DND-41 (cell line): ENCODE measurements at regions not wholly inside any gene's neighbourhood (a gene's known extent, or its start where the extent isn't known, plus 50 kb on each side); places are given as distances from the start of the nearest gene placed in this dataset.

Experiments
- ATAC-seq: fragments of 200-7000 bp; cut with Tn5 transposase; 3 replicates; pipeline ENCODE4 v1.9.1; 2021; ENCODE audit warnings: low read depth; ENCODE audit not compliant: insufficient read depth
- DNase-seq: peaks from one replicate; pipeline ENCODE4 v3.0.0-alpha.2; 2020
- H2AFZ ChIP-seq: 2 replicates; pipeline ENCODE4 v1.6.0; 2012; ENCODE audit warnings: low read depth, low read length
- H3K27ac ChIP-seq: 2 replicates; pipeline ENCODE4 v1.5.1; 2012; ENCODE audit warnings: low read length, inconsistent platforms
- H3K27me3 ChIP-seq: fragments of 200-600 bp; sonication (generic); 2 replicates; pipeline ENCODE4 v1.6.0; 2012; ENCODE audit warnings: low read length, mild to moderate bottlenecking, inconsistent platforms; ENCODE audit not compliant: insufficient read depth, poor library complexity
- H3K36me3 ChIP-seq: 2 replicates; pipeline ENCODE4 v1.5.1; 2012; ENCODE audit warnings: low read length, inconsistent platforms; ENCODE audit not compliant: insufficient read depth
- H3K4me1 ChIP-seq: 2 replicates; pipeline ENCODE4 v1.5.1; 2012; ENCODE audit warnings: mild to moderate bottlenecking, low read length; ENCODE audit not compliant: insufficient read depth
- H3K4me2 ChIP-seq: 2 replicates; pipeline ENCODE4 v1.6.0; 2012; ENCODE audit warnings: mild to moderate bottlenecking, moderate library complexity, low read length, inconsistent platforms; ENCODE audit not compliant: insufficient read depth
- H3K4me3 ChIP-seq, 2 experiments: fragments of 200-600 bp in 1 of 2; shearing (Covaris generic) in 1 of 2; 2 replicates each; pipeline ENCODE4 v1.5.1; 2012 to 2016; ENCODE audit warnings: inconsistent platforms in 2 of 2, low read length in 2 of 2, mild to moderate bottlenecking in 2 of 2, low read depth in 1 of 2, moderate library complexity in 1 of 2
- H3K79me2 ChIP-seq: 2 replicates; pipeline ENCODE4 v1.6.0; 2012; ENCODE audit warnings: low read length, inconsistent platforms; ENCODE audit not compliant: insufficient read depth
- H3K9ac ChIP-seq: 2 replicates; pipeline ENCODE4 v1.6.0; 2012; ENCODE audit warnings: low read depth, mild to moderate bottlenecking, inconsistent platforms, low read length, moderate library complexity
- H3K9me3 ChIP-seq: 2 replicates; pipeline ENCODE4 v1.5.1; 2012; ENCODE audit warnings: low read length, moderate library complexity, mild to moderate bottlenecking, inconsistent platforms; ENCODE audit not compliant: insufficient read depth, severe bottlenecking
- H4K20me1 ChIP-seq: 2 replicates; pipeline ENCODE4 v1.6.0; 2012; ENCODE audit warnings: low read length; ENCODE audit not compliant: insufficient read depth
- EZH2 ChIP-seq: IDR thresholded peaks from 3 replicates; pipeline ENCODE4 v1.6.1; 2012; ENCODE audit warnings: borderline replicate concordance, low read depth, mild to moderate bottlenecking, moderate library complexity, low read length, inconsistent platforms; ENCODE audit not compliant: severe bottlenecking
- TF ChIP-seq, protein P1 (sequence below): IDR thresholded peaks from 2 replicates; pipeline ENCODE4 v1.5.1; 2012; ENCODE audit warnings: borderline replicate concordance, low read length, moderate library complexity, mild to moderate bottlenecking; ENCODE audit not compliant: poor library complexity, severe bottlenecking; ENCODE audit errors: extremely low read depth

DNA sequence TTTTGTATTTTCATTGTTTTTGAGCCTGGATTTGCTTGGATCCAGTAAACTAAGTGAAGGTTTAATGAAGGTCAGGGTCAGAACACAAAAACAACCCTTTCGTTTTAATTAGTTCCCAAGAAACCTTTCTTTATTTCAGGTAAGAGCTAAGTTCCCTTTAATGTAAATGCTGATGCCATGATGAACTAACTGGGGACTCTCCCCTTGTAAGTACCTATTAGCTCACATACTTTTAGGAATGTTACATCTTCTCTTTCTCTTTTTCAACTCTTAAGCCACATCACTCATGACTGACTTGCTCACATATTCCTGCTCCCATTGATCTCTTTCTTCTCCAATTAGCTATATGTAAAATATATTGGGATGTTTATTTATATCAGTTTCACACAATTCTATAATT is 673.1 kb upstream of the CPEB2 start:
- no peaks in the 10 kb centered on the region for H3K36me3 ChIP-seq
- no peak for DNase-seq
- H3K9ac ChIP-seq = no peak overlapping the region
- no peaks in the 10 kb centered on the region for H3K4me1 ChIP-seq
- H4K20me1 ChIP-seq = no peaks in the 10 kb centered on the region
- no peak overlapping the region for H3K4me3 ChIP-seq
- no peak for ATAC-seq
- no peaks in the 10 kb centered on the region for H3K27me3 ChIP-seq
- H3K79me2 ChIP-seq = no peaks in the 10 kb centered on the region
- no peaks in the 10 kb centered on the region for H3K9me3 ChIP-seq
- H3K4me2 ChIP-seq = no peak overlapping the region
- H3K27ac ChIP-seq = no peak overlapping the region
- H2AFZ ChIP-seq = no peak overlapping the region
- TF ChIP-seq, protein P1, sequence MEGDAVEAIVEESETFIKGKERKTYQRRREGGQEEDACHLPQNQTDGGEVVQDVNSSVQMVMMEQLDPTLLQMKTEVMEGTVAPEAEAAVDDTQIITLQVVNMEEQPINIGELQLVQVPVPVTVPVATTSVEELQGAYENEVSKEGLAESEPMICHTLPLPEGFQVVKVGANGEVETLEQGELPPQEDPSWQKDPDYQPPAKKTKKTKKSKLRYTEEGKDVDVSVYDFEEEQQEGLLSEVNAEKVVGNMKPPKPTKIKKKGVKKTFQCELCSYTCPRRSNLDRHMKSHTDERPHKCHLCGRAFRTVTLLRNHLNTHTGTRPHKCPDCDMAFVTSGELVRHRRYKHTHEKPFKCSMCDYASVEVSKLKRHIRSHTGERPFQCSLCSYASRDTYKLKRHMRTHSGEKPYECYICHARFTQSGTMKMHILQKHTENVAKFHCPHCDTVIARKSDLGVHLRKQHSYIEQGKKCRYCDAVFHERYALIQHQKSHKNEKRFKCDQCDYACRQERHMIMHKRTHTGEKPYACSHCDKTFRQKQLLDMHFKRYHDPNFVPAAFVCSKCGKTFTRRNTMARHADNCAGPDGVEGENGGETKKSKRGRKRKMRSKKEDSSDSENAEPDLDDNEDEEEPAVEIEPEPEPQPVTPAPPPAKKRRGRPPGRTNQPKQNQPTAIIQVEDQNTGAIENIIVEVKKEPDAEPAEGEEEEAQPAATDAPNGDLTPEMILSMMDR = no peak
- no peak for TF ChIP-seq EZH2

DNA sequence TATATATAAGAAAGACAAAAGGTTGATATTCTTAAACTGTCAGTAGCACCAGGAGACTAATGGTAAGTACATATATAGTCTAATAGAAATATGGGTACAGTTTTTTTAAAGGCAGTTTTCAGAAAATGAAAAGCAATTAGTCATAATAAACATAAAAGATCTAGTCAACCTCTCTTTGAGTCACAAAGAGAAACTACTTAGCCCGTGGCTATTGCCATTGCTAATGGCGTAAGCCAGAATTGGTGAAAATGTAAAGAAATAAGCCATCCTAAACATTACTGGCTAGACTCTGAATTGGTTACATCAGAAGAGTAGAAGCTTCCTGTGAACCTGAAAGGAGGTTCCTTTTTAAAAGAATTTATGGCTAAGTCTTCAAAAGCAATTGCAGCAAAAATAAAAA is 668.7 kb upstream of the CPEB2 start:
- no peaks in the 10 kb centered on the region for H3K36me3 ChIP-seq
- no peaks in the 10 kb centered on the region for H4K20me1 ChIP-seq
- ATAC-seq (no peak), DNase-seq (no peak)
- TF ChIP-seq EZH2 = no peak
- TF ChIP-seq, protein P1 = no peak
- no peak overlapping the region for H3K4me3 ChIP-seq
- no peaks in the 10 kb centered on the region for H3K9me3 ChIP-seq
- no peak overlapping the region for H3K27ac ChIP-seq
- H3K27me3 ChIP-seq = no peaks in the 10 kb centered on the region
- no peak overlapping the region for H3K9ac ChIP-seq
- no peaks in the 10 kb centered on the region for H3K79me2 ChIP-seq
- no peak overlapping the region for H2AFZ ChIP-seq
- H3K4me2 ChIP-seq = no peak overlapping the region
- H3K4me1 ChIP-seq = no peaks in the 10 kb centered on the region

DNA sequence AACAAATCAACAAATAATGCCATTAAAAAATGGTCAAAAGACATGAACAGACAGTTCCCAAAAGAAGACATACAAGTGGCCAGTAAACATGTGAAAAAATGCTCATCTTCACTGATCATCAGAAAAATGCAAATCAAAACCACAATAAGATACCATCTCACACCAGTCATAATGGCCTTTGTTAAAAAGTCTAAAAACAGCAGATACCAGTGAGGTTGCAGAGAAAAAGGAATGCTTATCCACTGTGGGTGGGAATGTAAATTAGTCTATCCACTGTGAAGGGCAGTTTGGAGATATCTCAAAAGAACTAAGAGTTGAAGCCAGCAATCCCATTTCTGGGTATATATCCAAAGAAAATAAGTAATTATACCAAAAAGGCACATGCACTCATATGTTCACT is 668.1 kb upstream of the CPEB2 start:
- Histone ChIP-seq H3K4me1 (no peaks in the 10 kb centered on the region), H2AFZ (no peak overlapping the region), H3K4me2 (no peak overlapping the region), H3K9me3 (no peaks in the 10 kb centered on the region), H3K27me3 (no peaks in the 10 kb centered on the region), H3K9ac (no peak overlapping the region), H3K4me3 (no peak overlapping the region), H4K20me1 (no peaks in the 10 kb centered on the region), H3K27ac (no peak overlapping the region), H3K36me3 (no peaks in the 10 kb centered on the region), H3K79me2 (no peaks in the 10 kb centered on the region)
- no peak for ATAC-seq
- TF ChIP-seq, protein P1 = no peak
- no peak for TF ChIP-seq EZH2
- DNase-seq = no peak

DNA sequence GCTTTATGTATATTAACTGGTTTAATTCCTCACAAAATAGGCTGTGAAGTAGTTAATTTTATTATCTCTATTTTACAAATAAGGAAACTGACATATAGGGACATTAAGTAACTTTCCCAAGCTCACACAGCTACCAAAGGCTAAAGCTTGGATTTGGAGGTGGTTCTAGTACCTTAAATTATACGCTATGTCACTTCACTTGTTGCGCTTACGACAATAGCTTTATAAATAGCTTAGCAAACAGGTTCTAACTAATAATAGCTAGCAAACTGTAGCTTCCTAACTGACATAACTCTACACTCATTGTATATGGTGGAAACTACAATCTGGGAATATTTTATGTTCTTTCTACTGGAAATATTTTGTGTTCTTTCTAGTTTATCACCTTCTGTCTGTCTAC is 666.4 kb upstream of the CPEB2 start:
- H3K36me3 ChIP-seq = no peaks in the 10 kb centered on the region
- no peak overlapping the region for H3K4me3 ChIP-seq
- H4K20me1 ChIP-seq = no peaks in the 10 kb centered on the region
- no peak for ATAC-seq
- H3K9ac ChIP-seq = no peak overlapping the region
- H3K79me2 ChIP-seq = no peaks in the 10 kb centered on the region
- no peak for TF ChIP-seq EZH2
- TF ChIP-seq, protein P1 = no peak
- H3K27ac ChIP-seq = no peak overlapping the region
- no peaks in the 10 kb centered on the region for H3K27me3 ChIP-seq
- H2AFZ ChIP-seq = no peak overlapping the region
- no peak overlapping the region for H3K4me2 ChIP-seq
- no peak for DNase-seq
- H3K4me1 ChIP-seq = no peaks in the 10 kb centered on the region
- H3K9me3 ChIP-seq = no peaks in the 10 kb centered on the region
